ENCODE measurements at regions not wholly inside any gene's neighbourhood (a gene's known extent, or its start where the extent isn't known, plus 50 kb on each side); places are given as distances from the start of the nearest gene placed in this dataset.
"Not testable (repeated sequence)": the region's sequence is repeated elsewhere in the genome, so short reads cannot be mapped to it uniquely, and the experiment has no call there.

GRCh38 chr4:137942015-137942515 is 300.1 kb downstream of the SLC7A11 start:
- H3K36me3 ChIP-seq (ENCODE audit: insufficient read depth, low read depth, low read length); H3K9me3 ChIP-seq (ENCODE audit: insufficient read depth, low read depth, low read length); H3K27ac ChIP-seq (ENCODE audit: low read length); H3K9ac ChIP-seq (ENCODE audit: low read depth, low read length); H3K4me3 ChIP-seq (ENCODE audit: low read length); H3K4me1 ChIP-seq (ENCODE audit: insufficient read depth, low read length); H3K27me3 ChIP-seq (ENCODE audit: insufficient read depth, low read length): not testable (repeated sequence)

GRCh38 chr4:137934911-137935310 is 307.2 kb downstream of the SLC7A11 start:
- Histone ChIP-seq H3K9me3 (ENCODE audit: insufficient read depth, low read depth, low read length) (peaks cover 3% of the 10 kb centered on the region; the same call in 1 of the 2 replicates), H3K27ac (ENCODE audit: low read length) (no peak overlapping the region), H3K9ac (ENCODE audit: low read depth, low read length) (no peak overlapping the region), H3K27me3 (ENCODE audit: insufficient read depth, low read length) (no peaks in the 10 kb centered on the region), H3K36me3 (ENCODE audit: insufficient read depth, low read depth, low read length) (no peaks in the 10 kb centered on the region), H3K4me1 (ENCODE audit: insufficient read depth, low read length) (no peaks in the 10 kb centered on the region), H3K4me3 (ENCODE audit: low read length) (no peak overlapping the region)

- H3K36me3 ChIP-seq (ENCODE audit: insufficient read depth, low read depth, low read length), result no peaks in the 10 kb centered on the region
- no peak overlapping the region for H3K9ac ChIP-seq (ENCODE audit: low read depth, low read length)
- H3K27me3 ChIP-seq (ENCODE audit: insufficient read depth, low read length), result no peaks in the 10 kb centered on the region
- no peaks in the 10 kb centered on the region for H3K9me3 ChIP-seq (ENCODE audit: insufficient read depth, low read depth, low read length)
- H3K27ac ChIP-seq (ENCODE audit: low read length), result no peak overlapping the region
- no peaks in the 10 kb centered on the region for H3K4me1 ChIP-seq (ENCODE audit: insufficient read depth, low read length)
- no peak overlapping the region for H3K4me3 ChIP-seq (ENCODE audit: low read length)
Observed at GRCh38 chr4:137934046-137934445, 308.1 kb downstream of the SLC7A11 start.

- Histone ChIP-seq H3K27ac (ENCODE audit: low read length) (no peak overlapping the region), H3K36me3 (ENCODE audit: insufficient read depth, low read depth, low read length) (no peaks in the 10 kb centered on the region), H3K9me3 (ENCODE audit: insufficient read depth, low read depth, low read length) (no peaks in the 10 kb centered on the region), H3K27me3 (ENCODE audit: insufficient read depth, low read length) (no peaks in the 10 kb centered on the region), H3K4me1 (ENCODE audit: insufficient read depth, low read length) (no peaks in the 10 kb centered on the region), H3K9ac (ENCODE audit: low read depth, low read length) (no peak overlapping the region), H3K4me3 (ENCODE audit: low read length) (no peak overlapping the region)
Observed at GRCh38 chr4:137927972-137928371, 314.2 kb downstream of the SLC7A11 start.

GRCh38 chr4:137923494-137923893 is 318.7 kb downstream of the SLC7A11 start:
- H3K36me3 ChIP-seq (ENCODE audit: insufficient read depth, low read depth, low read length), result no peaks in the 10 kb centered on the region
- no peaks in the 10 kb centered on the region for H3K9me3 ChIP-seq (ENCODE audit: insufficient read depth, low read depth, low read length)
- H3K27me3 ChIP-seq (ENCODE audit: insufficient read depth, low read length), result no peaks in the 10 kb centered on the region
- H3K4me3 ChIP-seq (ENCODE audit: low read length), result no peak overlapping the region
- no peak overlapping the region for H3K27ac ChIP-seq (ENCODE audit: low read length)
- no peak overlapping the region for H3K9ac ChIP-seq (ENCODE audit: low read depth, low read length)
- H3K4me1 ChIP-seq (ENCODE audit: insufficient read depth, low read length), result no peaks in the 10 kb centered on the region

- no peaks in the 10 kb centered on the region for H3K9me3 ChIP-seq (ENCODE audit: insufficient read depth, low read depth, low read length)
- H3K4me1 ChIP-seq (ENCODE audit: insufficient read depth, low read length), result no peaks in the 10 kb centered on the region
- H3K4me3 ChIP-seq (ENCODE audit: low read length), result no peak overlapping the region
- H3K9ac ChIP-seq (ENCODE audit: low read depth, low read length), result no peak overlapping the region
- no peaks in the 10 kb centered on the region for H3K27me3 ChIP-seq (ENCODE audit: insufficient read depth, low read length)
- H3K27ac ChIP-seq (ENCODE audit: low read length), result no peak overlapping the region
- no peaks in the 10 kb centered on the region for H3K36me3 ChIP-seq (ENCODE audit: insufficient read depth, low read depth, low read length)
Observed at GRCh38 chr4:137922721-137923120, 319.4 kb downstream of the SLC7A11 start.

GRCh38 chr4:137909529-137910309 is 332.4 kb downstream of the SLC7A11 start:
- Histone ChIP-seq H3K9me3 (ENCODE audit: insufficient read depth, low read depth, low read length) (no peaks in the 10 kb centered on the region), H3K27ac (ENCODE audit: low read length) (no peak overlapping the region), H3K9ac (ENCODE audit: low read depth, low read length) (no peak overlapping the region)

GRCh38 chr4:137905930-137906329 is 336.2 kb downstream of the SLC7A11 start:
- H3K4me3 ChIP-seq (ENCODE audit: low read length), result no peak overlapping the region

More at GRCh38 chr4:137909529-137910309, 332.4 kb downstream of the SLC7A11 start:
- H3K27me3 ChIP-seq (ENCODE audit: insufficient read depth, low read length), result no peaks in the 10 kb centered on the region
- H3K36me3 ChIP-seq (ENCODE audit: insufficient read depth, low read depth, low read length), result no peaks in the 10 kb centered on the region
- no peak overlapping the region for H3K4me3 ChIP-seq (ENCODE audit: low read length)
- peaks cover 11% of the 10 kb centered on the region; the same call in 1 of the 2 replicates for H3K4me1 ChIP-seq (ENCODE audit: insufficient read depth, low read length)

GRCh38 chr4:137901114-137901513 is 341.0 kb downstream of the SLC7A11 start:
- no peak overlapping the region for H3K27ac ChIP-seq (ENCODE audit: low read length)
- no peaks in the 10 kb centered on the region for H3K9me3 ChIP-seq (ENCODE audit: insufficient read depth, low read depth, low read length)
- no peaks in the 10 kb centered on the region for H3K4me1 ChIP-seq (ENCODE audit: insufficient read depth, low read length)
- no peaks in the 10 kb centered on the region for H3K36me3 ChIP-seq (ENCODE audit: insufficient read depth, low read depth, low read length)
- H3K27me3 ChIP-seq (ENCODE audit: insufficient read depth, low read length), result no peaks in the 10 kb centered on the region
- H3K4me3 ChIP-seq (ENCODE audit: low read length), result no peak overlapping the region
- no peak overlapping the region for H3K9ac ChIP-seq (ENCODE audit: low read depth, low read length)

More at GRCh38 chr4:137905930-137906329, 336.2 kb downstream of the SLC7A11 start:
- Histone ChIP-seq H3K9ac (ENCODE audit: low read depth, low read length) (no peak overlapping the region), H3K9me3 (ENCODE audit: insufficient read depth, low read depth, low read length) (no peaks in the 10 kb centered on the region), H3K36me3 (ENCODE audit: insufficient read depth, low read depth, low read length) (no peaks in the 10 kb centered on the region), H3K27me3 (ENCODE audit: insufficient read depth, low read length) (no peaks in the 10 kb centered on the region), H3K27ac (ENCODE audit: low read length) (no peak overlapping the region), H3K4me1 (ENCODE audit: insufficient read depth, low read length) (peaks cover 8% of the 10 kb centered on the region; the same call in 1 of the 2 replicates)

GRCh38 chr4:137896221-137896737 is 345.9 kb downstream of the SLC7A11 start:
- no peaks in the 10 kb centered on the region for H3K4me1 ChIP-seq (ENCODE audit: insufficient read depth, low read length)
- H3K36me3 ChIP-seq (ENCODE audit: insufficient read depth, low read depth, low read length), result no peaks in the 10 kb centered on the region
- H3K27me3 ChIP-seq (ENCODE audit: insufficient read depth, low read length), result no peaks in the 10 kb centered on the region
- no peak overlapping the region for H3K27ac ChIP-seq (ENCODE audit: low read length)
- no peaks in the 10 kb centered on the region for H3K9me3 ChIP-seq (ENCODE audit: insufficient read depth, low read depth, low read length)
- no peak overlapping the region for H3K9ac ChIP-seq (ENCODE audit: low read depth, low read length)
- no peak overlapping the region for H3K4me3 ChIP-seq (ENCODE audit: low read length)

- H3K4me1 ChIP-seq (ENCODE audit: insufficient read depth, low read length); H3K27me3 ChIP-seq (ENCODE audit: insufficient read depth, low read length); H3K27ac ChIP-seq (ENCODE audit: low read length); H3K4me3 ChIP-seq (ENCODE audit: low read length); H3K36me3 ChIP-seq (ENCODE audit: insufficient read depth, low read depth, low read length); H3K9ac ChIP-seq (ENCODE audit: low read depth, low read length); H3K9me3 ChIP-seq (ENCODE audit: insufficient read depth, low read depth, low read length): not testable (repeated sequence)
Observed at GRCh38 chr4:137895515-137895914, 346.6 kb downstream of the SLC7A11 start.

- Histone ChIP-seq H3K9me3 (ENCODE audit: insufficient read depth, low read depth, low read length) (no peaks in the 10 kb centered on the region), H3K9ac (ENCODE audit: low read depth, low read length) (no peak overlapping the region; the same call in 1 of the 2 replicates), H3K27ac (ENCODE audit: low read length) (no peak overlapping the region), H3K4me1 (ENCODE audit: insufficient read depth, low read length) (no peaks in the 10 kb centered on the region), H3K27me3 (ENCODE audit: insufficient read depth, low read length) (no peaks in the 10 kb centered on the region), H3K4me3 (ENCODE audit: low read length) (no peak overlapping the region), H3K36me3 (ENCODE audit: insufficient read depth, low read depth, low read length) (no peaks in the 10 kb centered on the region)
Observed at GRCh38 chr4:137892134-137892533, 350.0 kb downstream of the SLC7A11 start.
